Suppressor macrophage treated with lipopolysaccharide for 1 hour (primary cell): ENCODE measurements at regions not wholly inside any gene's neighbourhood (a gene's known extent, or its start where the extent isn't known, plus 50 kb on each side); places are given as distances from the start of the nearest gene placed in this dataset.

ENCODE experiments used
- DNase-seq, 3 donors: peaks; one replicate each; pipeline ENCODE4 v3.0.0-alpha.2; 2020 to 2022

DNA sequence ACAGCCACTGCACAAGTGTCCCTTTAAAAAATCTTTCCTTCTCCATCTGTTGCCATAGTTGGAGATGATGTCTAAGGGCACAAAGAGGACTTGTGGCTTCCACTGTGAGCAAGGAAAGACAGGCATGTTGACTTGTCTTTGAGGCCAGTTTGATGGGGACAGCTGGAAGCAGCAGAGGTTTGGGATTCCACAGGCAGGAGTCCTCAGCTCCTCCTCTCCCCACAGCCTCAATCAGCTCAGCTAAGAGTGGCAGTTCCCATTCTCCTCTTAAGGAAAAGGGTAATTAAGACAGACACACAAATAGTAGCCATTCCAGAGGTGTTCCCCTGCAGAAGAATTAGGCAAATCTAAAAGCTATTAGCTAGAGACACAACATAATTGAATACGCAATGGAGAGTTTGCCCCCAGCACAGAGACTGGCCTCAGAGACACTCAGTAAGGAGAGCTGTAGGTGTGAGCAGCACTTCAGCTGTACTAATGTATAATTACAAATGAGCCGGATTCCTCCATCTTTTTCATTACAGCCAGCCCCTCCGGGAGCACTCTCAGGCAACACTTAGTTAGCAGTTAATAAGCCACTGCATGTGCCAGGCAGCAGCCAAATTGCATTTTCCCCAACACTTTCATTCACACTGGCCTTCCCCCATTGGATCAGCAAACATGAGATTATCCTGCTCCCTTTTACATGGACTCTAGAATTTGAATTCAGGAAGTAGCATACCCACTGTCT, 434.0 kb downstream of the FOXO1 start:
- no peak for DNase-seq

DNA sequence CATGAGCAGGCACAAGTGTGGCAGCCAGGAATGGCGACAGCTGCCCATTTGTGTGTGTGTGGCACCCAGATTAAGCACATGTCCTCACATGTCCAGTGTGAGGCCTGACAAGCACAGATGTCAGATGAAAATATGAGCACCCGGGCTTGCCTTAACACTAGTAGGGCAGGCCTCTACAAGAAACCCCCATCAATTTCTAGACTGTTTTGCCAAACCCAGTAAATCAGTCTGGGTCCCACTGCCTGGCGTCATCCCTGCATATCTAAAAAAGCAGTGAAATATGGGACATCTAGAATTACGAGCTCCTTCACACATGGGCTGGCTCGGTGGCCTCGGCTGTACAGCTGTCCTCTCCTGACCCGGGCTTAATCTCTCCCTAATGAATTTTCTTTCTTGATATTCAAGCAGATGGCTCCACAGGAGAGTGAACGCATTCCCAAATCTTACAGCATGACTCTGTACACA, 432.7 kb downstream of the FOXO1 start:
- DNase-seq: no peak

DNA sequence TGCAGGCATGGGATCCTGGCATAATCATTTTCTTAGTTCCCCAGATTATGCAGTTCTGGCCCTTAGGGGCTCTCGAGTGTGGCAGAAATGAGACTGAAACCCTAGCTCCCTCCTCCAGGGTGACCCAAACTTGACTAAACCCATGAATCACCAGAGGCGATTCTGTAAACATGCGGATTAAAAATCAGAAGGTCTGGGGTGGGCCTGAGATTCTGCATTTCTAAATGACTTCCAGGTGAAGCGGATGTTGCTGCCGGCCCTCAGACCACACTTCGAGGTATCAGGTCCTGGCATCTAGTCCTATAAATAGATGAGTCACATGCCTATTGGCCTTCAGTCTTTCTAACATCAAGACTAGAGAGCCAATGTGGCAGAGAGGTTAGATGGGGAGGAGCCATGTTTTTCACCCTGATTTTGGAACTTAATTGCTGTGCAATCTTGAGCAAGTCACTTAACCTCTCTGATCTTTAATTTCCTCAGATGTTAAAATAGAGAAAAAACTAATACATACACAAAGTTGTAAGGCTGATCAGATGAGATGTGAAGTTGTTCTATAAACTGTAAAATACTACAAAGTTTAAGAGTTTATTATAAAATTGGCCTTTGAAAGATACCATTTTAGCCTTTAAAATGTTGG, 431.2 kb downstream of the FOXO1 start:
- DNase-seq: no peak

DNA sequence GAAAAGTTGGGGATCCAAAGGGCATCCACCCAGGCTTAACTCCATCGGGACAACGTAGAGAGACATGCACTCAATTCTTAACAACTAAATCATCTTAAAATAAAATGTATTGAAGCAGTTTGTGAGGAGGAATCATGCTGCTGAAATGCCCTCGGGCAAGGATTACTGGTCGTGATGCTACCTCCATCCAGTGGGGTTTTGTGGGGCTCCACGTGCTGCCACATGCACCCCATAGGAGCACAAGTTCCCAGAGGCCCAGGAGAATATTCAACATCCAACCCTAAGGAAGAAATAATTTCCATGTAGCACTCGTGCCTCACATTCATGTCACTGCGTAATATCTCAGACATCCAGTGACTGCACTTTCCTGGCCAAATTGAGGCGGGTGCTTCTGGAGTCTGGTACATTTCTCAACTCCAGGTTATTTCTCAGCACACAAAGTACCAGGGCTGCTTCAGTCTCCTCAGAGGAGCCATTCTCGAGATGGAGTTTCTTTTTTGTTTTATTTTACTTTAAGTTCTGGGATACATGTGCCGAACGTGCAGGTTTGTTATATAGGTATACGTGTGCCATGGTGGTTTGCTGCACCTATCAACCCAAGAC, 429.8 kb downstream of the FOXO1 start:
- DNase-seq: no peak

DNA sequence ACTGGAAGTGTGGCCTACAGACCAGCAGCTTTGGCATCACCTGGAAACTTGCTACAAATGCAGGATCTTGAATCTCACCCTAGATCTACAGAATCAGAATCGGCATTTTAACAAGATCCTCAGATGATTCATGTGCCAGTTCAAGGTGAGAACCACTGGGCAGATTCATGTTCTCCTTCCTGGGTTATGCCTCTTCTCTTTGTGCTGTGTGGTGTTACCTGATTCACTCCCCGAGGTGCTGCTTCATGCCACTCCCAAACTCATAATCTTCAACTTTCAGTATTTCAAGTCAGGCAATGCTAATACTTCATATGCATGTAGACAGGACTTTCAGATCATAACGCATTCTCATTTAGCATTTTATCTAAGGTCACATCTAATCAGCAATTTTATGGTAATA, 427.7 kb downstream of the FOXO1 start:
- DNase-seq: no peak

DNA sequence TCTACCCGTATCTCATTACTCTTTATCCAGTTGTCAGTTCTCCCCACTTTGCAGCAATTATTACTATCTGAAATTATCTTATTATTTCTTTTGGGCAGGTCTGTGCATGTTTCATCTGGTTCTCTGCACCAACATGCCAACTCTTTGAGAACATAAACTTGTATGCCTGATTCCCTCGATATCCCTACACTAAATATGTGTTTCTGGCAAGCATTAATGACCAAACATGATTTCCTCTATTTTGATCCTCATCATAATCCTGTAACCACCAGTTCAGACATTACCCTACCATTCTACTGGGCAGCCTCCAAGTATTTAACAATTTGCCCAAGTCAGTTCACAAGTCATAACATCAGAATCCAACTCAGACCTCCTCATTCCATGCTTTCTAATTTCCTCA, 426.1 kb downstream of the FOXO1 start:
- DNase-seq: no peak

DNA sequence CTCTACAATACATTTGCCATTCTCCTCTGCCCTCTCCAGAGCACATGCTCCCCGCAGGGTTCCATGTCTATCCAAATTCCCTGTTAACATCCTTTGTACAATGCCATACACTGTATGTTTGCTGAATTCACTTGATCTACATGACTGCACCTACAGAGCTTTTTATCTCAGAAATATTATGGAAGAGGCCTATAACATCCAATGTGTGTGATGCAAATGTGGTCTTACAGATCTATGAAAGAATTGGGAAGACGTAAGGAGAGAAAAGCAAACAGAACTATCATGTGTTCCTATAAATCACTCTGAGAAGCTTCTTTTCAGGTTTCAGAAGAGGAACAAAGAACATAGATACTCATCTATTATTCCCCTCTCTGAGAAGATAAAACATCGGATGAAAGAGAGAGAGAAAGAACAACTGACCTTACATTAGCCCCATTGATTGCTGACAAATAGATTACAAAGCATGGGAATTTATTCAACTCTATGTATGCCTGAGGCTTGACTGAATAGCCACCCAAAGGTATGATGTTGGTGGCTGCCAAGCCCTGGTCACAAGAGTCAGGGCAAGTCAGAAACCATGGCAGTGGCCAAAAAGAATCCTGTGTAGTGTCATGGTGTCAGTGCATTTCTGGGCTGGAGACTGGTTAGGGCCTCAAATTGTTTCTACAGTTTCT, 425.2 kb downstream of the FOXO1 start:
- DNase-seq: no peak

DNA sequence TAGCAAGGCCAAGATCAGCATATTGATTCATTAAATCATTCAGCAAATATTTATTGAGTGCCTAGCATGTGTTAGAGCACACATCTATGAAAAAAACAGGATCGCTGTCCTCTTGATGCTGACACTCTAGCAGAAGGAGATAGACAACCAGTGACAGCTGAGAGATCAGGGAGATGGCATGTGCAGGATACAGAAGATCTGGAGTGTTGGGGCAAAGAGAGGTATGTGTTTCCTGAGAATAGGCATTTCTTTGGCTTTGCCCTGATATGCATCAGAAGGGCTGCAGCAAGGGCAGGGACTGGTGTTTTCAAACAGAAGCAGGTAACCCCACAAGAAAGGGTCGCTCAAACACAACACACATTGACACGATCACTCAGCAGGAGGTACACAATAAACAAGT, 423.4 kb downstream of the FOXO1 start:
- no peak for DNase-seq

DNA sequence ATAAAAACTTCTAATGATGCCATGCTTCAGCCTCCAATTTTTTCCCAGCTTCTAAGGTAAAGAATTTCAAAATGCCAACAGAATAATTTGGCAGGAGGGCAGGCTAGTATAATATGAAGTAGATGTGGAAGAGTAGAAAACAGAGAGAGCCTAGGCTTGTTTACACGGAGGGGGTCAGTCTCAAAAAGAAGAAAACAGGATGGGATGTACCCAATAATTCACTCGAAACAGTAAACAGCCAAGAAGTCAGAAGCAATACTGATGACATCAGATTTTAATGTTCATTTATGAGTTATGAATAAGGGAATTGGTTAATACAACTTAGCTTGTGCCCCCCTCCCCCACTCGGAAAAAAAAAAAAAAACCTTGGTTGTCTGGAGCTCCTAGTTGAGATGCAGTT, 422.5 kb downstream of the FOXO1 start:
- DNase-seq: no peak

DNA sequence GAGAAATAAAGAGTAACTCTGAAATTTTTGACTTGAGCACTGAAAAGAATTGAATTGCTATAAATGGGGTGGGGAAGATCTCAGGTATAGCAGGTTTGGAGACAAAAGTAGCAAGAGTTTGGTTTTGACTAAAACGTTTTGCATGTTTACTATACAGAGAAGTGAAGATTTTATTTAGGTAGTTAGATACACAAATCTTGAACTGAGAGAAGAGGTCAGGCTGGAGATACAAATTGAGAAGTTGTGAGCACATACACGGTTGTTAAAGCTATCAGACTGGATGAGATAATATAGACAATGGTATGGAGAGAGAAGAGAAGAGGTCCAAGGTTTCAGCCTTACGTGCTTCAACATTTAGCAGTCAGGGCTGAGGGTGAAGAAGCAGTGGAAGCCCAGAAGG, 420.9 kb downstream of the FOXO1 start:
- no peak for DNase-seq

DNA sequence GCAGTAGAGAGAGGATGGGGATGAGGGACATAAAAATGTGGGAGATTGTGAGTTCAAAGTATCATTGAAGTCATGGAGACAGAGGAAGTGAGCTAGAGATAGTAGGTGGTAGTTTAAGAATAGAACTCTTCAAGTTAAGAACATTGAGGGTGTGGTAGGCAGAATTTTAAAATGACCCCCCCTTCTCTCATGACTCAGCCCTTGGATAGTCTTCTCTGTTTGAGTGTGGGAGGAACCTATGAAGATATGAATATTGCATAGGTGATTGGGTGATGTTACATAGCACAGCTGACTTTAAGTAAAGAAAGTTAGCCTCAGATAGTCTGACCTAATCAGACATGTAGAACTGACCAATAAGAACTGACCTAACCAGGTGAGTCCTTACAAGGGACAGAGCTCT, 418.6 kb downstream of the FOXO1 start:
- DNase-seq: peak; percentile 20 to 67 (median 30)

DNA sequence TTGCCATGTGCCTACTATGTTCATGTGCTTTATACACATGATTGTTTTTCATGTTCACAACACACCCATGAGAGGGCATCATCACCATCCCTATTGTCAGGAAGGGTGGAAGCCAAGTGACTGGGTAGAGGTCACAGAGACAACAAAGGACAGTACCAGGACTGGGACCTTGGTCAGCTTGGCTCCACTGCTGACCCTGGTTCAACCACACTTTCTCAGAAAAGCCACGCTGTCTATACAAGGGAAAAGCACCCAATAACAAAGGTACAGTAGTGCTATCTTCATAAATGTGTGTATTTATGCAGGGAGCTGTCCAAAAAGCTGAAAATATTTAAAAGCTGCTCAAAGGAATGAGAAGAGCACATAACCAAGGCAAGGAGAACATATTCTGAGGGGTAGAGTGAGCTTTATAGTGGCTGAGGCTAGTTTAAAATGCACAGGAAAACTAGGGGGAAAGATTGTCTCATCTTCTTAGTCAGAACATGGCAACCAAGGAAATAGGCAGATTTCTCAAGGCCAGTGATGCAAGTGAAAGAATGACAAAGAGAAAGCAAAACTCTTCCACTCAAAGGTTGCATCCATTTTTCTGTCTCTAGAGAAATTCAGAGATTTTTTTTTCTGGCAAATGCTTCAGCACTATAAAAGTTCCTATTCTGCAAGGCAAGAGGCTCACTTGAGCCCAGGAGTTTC, 415.0 kb downstream of the FOXO1 start:
- DNase-seq: peak; percentile 47 to 79 (median 58)

DNA sequence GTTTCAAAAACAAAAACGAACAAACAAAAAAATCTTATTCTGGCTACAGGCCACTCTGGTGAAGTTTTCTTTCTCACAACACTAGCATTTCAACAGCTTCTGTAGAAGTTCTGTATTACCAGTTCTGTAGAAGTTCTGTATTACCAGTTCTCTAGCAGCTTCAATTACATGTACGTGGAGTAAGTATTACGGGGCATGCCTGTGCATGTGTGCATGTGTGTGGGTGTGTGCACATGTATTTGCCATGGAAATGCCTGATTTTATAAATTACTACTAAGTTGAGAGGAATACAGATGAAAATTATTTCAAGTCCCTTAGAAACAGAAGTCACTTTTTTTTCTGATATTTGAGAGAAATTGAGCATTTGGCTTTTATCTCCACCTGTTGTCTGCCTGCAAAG, 414.2 kb downstream of the FOXO1 start:
- DNase-seq: no peak

DNA sequence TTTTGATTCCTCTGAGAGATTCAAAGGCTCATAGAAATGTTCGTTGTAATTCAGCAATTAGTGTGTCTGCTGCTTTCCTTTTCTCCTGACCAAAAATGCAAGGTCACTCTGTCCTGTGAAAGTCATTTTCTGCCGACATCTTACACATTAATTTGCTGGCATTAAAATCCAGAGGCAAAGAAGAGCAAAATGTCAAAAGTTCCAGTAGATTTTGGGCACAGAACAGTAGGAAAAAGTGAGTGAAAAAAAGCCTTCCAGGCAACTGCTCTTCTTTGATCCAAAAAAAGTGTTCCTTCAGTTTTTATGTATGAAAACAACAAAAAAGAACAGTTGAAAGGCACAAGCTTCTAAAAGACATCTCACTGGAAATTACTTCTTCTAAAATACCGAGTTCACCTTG, 413.8 kb downstream of the FOXO1 start:
- DNase-seq: no peak

DNA sequence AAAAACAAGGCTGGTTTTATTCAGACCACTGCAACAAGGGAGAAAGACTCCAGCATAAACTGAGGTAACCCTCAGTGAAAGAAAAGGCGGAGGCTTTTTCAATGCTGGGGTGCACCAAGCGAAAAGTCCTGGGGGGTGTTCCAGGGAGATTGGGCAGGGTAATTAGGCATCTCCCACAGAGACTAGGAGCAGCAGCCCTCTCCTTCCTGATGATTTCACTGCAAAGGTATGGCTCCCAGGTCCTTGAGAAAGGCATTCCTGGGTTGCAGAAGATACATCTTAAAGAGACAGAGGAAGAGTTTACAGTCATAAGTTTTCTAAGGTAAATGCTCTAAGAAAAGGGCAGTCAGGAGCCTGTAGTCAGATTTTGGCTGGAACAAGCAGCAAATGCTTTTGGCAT, 412.0 kb downstream of the FOXO1 start:
- no peak for DNase-seq

DNA sequence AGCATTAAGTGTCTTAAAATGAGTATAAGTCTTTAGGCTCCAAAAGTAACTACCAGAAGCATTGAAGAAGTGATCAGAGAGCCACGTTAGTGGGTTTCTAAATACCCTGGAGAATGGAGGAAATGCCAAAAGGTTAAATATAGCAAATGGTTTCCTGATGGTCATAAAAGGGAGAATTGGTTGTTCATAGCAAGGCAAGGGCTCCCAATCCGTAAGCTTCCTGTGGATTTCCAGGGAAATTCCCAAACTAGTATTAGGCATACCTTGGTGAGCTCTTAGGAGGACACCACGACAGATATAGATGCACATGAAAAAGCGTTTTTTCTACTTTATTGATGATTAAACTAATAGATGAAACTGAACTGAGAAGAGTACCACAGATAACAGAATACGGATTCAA, 410.9 kb downstream of the FOXO1 start:
- no peak for DNase-seq

DNA sequence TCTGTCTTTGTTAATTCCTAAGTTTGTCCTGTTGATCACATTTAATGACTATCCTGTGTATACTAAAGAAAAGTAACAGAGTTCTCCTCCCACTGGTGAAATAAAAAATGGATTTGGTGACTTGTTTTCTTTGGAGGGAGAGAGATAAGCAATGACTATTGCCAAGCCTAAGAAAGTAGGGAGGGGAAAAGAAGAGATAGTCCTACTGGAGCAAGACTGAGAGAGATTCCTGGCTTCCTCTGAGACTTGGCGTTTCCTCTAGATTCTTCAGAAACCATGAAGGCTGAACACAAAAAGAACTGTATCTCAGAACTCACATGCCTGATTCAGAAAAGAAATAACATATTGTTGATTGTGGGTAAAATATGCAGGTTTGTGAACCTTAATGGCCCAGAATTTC, 406.5 kb downstream of the FOXO1 start:
- no peak for DNase-seq

DNA sequence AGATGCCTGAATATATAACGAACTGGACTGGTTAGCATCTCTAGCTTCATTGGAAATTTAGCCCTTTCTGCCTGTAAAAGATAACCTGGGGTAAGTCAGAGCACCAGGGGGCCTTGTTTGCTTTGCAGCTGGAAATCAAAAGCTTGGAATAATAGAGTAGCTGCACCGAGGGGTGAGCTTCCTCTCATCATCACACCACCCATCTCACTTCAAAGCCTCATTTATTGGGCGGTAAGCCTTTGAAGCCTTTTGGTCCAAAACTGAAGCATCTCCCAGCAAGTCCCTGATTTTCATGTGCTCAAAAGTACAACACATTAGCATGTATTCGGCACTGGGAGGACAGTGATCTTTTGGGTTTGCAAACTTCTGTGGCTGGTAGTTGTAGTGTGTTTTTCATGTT, 405.1 kb downstream of the FOXO1 start:
- DNase-seq: no peak

DNA sequence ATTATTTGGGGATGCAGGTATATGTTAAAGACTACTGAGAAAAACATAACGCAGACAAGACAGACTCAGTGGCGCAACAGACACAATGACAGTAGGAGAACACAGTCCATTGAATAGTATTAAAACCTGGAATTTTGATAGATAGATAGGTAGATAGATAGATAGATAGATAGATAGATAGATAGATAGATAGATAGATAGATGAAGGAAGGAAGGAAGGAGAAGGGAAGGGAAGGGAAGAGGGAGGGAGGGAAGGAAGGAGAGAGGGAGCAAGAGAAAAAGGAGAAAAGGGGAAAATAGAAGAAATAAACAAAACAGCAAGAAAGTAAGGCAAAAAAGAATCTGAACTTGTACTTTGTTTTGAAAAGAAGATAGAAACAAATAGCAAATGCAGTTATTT, 404.5 kb downstream of the FOXO1 start:
- no peak for DNase-seq

DNA sequence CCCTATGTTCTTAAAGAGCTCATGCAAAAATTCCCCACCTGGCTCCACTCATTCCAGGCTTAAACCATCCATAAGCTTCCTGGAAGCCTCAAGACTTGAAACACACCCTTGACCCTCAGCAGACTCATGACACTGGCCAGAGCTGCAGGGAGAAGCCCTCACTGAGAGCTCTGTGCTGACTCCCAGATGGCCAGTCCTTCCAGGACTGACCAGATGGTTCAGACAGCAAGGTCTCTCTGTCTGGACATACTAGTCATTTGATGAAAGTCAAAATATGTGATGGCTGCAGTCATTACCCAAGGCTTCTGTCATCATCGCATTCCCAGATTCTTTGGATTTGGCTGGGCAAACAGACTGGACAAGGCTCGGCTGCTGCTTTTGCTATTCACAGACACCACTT, 397.4 kb downstream of the FOXO1 start:
- DNase-seq: no peak

DNA sequence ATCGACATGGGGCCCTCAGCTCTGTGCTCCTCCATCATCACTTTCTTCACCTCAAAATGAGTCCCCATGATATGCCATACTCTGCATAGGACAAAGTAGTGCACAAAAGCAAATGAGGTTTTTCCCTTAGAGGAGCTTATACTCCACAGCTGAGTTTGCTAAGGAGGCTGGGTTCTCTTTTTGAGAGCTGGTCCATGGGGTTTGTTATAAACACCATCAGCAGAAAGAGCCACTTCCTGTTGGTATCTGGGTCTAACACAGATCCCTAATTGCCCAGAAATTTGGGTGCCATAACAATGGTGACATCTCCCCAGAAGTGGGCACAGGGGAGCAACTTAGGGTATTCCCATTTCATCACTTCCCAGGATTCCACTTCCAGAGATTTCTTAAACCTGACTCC, 395.7 kb downstream of the FOXO1 start:
- DNase-seq: no peak

DNA sequence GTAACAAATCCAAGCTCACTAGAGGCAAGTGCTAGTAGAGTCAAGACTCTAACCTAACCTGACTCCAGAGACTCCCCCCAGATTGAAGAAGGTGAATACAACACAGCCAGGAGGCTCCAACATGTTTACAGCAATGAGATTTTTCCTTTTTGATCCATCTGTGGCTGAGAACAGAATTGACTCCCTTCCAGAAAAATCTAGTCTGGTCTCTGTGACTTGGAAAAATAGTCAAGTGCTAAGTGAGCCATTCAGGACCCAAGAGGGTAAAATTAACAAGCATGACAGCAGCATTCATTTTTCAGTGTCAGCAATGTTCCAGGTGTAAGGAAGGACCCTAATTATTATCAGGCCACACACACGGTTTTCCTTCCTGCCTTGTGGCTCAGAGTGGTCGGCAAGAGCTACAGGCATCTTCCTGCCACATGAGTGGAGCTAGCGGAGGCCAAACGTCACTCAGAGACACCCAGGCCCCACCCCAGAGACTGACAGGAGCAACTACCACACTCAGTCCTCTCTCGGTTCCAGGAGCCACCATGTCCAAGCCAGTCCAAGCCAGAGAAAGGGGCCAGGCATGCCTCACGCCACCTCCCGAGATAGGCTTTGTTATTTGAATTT, 395.1 kb downstream of the FOXO1 start:
- no peak for DNase-seq
